GM23338 (cell line): ENCODE measurements at regions not wholly inside any gene's neighbourhood (a gene's known extent, or its start where the extent isn't known, plus 50 kb on each side); places are given as distances from the start of the nearest gene placed in this dataset.

Source experiments
- ATAC-seq: fragments of 200-7000 bp; cut with Tn5 transposase; 3 replicates; pipeline ENCODE4 v1.9.1; 2020
- DNase-seq: peaks from one replicate; pipeline ENCODE4 v3.0.0-alpha.2; 2015; ENCODE audit warnings: low spot score
- H2AFZ ChIP-seq: fragments of 200-600 bp; sonication (generic); 2 replicates; pipeline ENCODE4 v1.8.0; 2016; ENCODE audit warnings: antibody characterized with exemption, mild to moderate bottlenecking, moderate library complexity
- H3F3A ChIP-seq: fragments of 200-600 bp; sonication (generic); replicated peaks from 2 replicates; pipeline ENCODE4 v1.8.0; 2017; ENCODE audit warnings: antibody characterized with exemption, mixed run types, low read depth
- H3K27ac ChIP-seq: fragments of 200-600 bp; sonication (generic); 2 replicates; pipeline ENCODE4 v1.6.1; 2016; ENCODE audit warnings: low read depth
- H3K27me3 ChIP-seq: fragments of 200-600 bp; sonication (generic); 2 replicates; pipeline ENCODE4 v1.8.0; 2016; ENCODE audit warnings: mild to moderate bottlenecking, mixed run types, moderate library complexity; ENCODE audit not compliant: insufficient read depth
- H3K36me3 ChIP-seq: fragments of 200-600 bp; sonication (generic); 2 replicates; pipeline ENCODE4 v1.8.0; 2016; ENCODE audit warnings: mild to moderate bottlenecking; ENCODE audit not compliant: insufficient read depth
- H3K4me1 ChIP-seq: fragments of 200-600 bp; sonication (generic); 2 replicates; pipeline ENCODE4 v1.8.0; 2016; ENCODE audit warnings: mild to moderate bottlenecking, moderate library complexity; ENCODE audit not compliant: insufficient read depth
- H3K4me2 ChIP-seq: fragments of 200-600 bp; sonication (generic); 2 replicates; pipeline ENCODE4 v1.7.1; 2017; ENCODE audit warnings: mixed run types
- H3K4me3 ChIP-seq: fragments of 200-600 bp; sonication (generic); 2 replicates; pipeline ENCODE4 v1.6.1; 2016; ENCODE audit warnings: mixed run types
- H3K79me2 ChIP-seq: fragments of 200-600 bp; sonication (generic); replicated peaks from 2 replicates; pipeline ENCODE4 v1.8.0; 2017; ENCODE audit warnings: mild to moderate bottlenecking; ENCODE audit not compliant: insufficient read depth
- H3K9me2 ChIP-seq: fragments of 200-600 bp; sonication (generic); 2 replicates; pipeline ENCODE4 v1.8.0; 2017; ENCODE audit not compliant: insufficient read depth
- H4K20me1 ChIP-seq: fragments of 200-600 bp; sonication (generic); replicated peaks from 2 replicates; pipeline ENCODE4 v1.8.0; 2017; ENCODE audit warnings: mild to moderate bottlenecking; ENCODE audit not compliant: insufficient read depth
- H3K27ac Mint-ChIP-seq: 2 replicates; pipeline ENCODE4 v1.8.0; 2020; ENCODE audit warnings: inconsistent platforms, mild to moderate bottlenecking, moderate library complexity, mixed read lengths
- H3K27me3 Mint-ChIP-seq: 3 replicates; pipeline ENCODE4 v1.8.0; 2022; ENCODE audit warnings: low read depth, mild to moderate bottlenecking, moderate library complexity, mixed read lengths, inconsistent platforms; ENCODE audit not compliant: insufficient read depth, poor library complexity
- H3K36me3 Mint-ChIP-seq: 3 replicates; pipeline ENCODE4 v1.8.0; 2021; ENCODE audit warnings: low read depth, mild to moderate bottlenecking, inconsistent platforms, moderate library complexity, mixed read lengths
- H3K4me1 Mint-ChIP-seq: 3 replicates; pipeline ENCODE4 v1.8.0; 2020; ENCODE audit warnings: mild to moderate bottlenecking, inconsistent platforms, mixed read lengths
- H3K4me3 Mint-ChIP-seq: 3 replicates; pipeline ENCODE4 v1.8.0; 2021; ENCODE audit warnings: moderate library complexity, mild to moderate bottlenecking, inconsistent platforms, mixed read lengths
- H3K9me3 Mint-ChIP-seq: 3 replicates; pipeline ENCODE4 v1.8.0; 2020; ENCODE audit warnings: moderate library complexity, mild to moderate bottlenecking, inconsistent platforms, mixed read lengths
- CREB1 ChIP-seq: fragments of 250-450 bp; sonication (Bioruptor Pico); IDR thresholded peaks from 2 replicates; pipeline ENCODE4 v1.5.0; 2020; ENCODE audit warnings: low read depth, mild to moderate bottlenecking, moderate library complexity
- CTCF ChIP-seq, 2 experiments: fragments of 200-600 bp in 1 of 2; sonication (generic) in 1 of 2; conservative IDR thresholded peaks; 2 replicates each; pipeline versions ENCODE4 v1.5.1 to v1.6.1; 2016 to 2017; ENCODE audit warnings: antibody characterized with exemption in 2 of 2, low read depth in 2 of 2, mild to moderate bottlenecking in 2 of 2, moderate library complexity in 1 of 2
- ETS1 ChIP-seq: IDR thresholded peaks from 2 replicates; pipeline ENCODE4 v1.6.1; 2016; ENCODE audit warnings: antibody characterized with exemption
- EZH2 ChIP-seq: fragments of 200-600 bp; sonication (generic); IDR thresholded peaks from one replicate; pipeline ENCODE4 v1.8.0; 2017; ENCODE audit warnings: antibody characterized with exemption, mild to moderate bottlenecking, low read depth; ENCODE audit not compliant: unreplicated experiment
- EZH2phosphoT487 ChIP-seq: fragments of 200-600 bp; sonication (generic); IDR thresholded peaks from one replicate; pipeline ENCODE4 v1.8.1; 2018; ENCODE audit warnings: antibody characterized with exemption; ENCODE audit not compliant: unreplicated experiment
- JUNB ChIP-seq: IDR thresholded peaks from one replicate; pipeline ENCODE4 v1.6.1; 2016; ENCODE audit warnings: antibody characterized with exemption; ENCODE audit not compliant: unreplicated experiment
- NANOG ChIP-seq: IDR thresholded peaks from 2 replicates; pipeline ENCODE4 v1.6.1; 2016; ENCODE audit warnings: antibody characterized with exemption, borderline replicate concordance
- POLR2AphosphoS5 ChIP-seq: IDR thresholded peaks from 2 replicates; pipeline ENCODE4 v1.6.1; 2016; ENCODE audit warnings: antibody characterized with exemption, low read depth
- STAT1 ChIP-seq: IDR thresholded peaks from one replicate; pipeline ENCODE4 v1.6.1; 2016; ENCODE audit warnings: antibody characterized with exemption; ENCODE audit not compliant: unreplicated experiment
- ZNF114 ChIP-seq: fragments of 250-450 bp; sonication (Bioruptor Pico); IDR thresholded peaks from 2 replicates; pipeline ENCODE4 v1.5.0; 2020; ENCODE audit warnings: mild to moderate bottlenecking, moderate library complexity
- ZNF331 ChIP-seq: fragments of 250-450 bp; sonication (Bioruptor Pico); IDR thresholded peaks from 2 replicates; pipeline ENCODE4 v1.5.0; 2020; ENCODE audit warnings: low read depth, mild to moderate bottlenecking, moderate library complexity
- TF ChIP-seq, protein P1 (sequence below): fragments of 250-450 bp; sonication (Bioruptor Pico); IDR thresholded peaks from 2 replicates; pipeline ENCODE4 v1.5.0; 2020; ENCODE audit warnings: mild to moderate bottlenecking, moderate library complexity
- TF ChIP-seq, protein P2 (sequence below): IDR thresholded peaks from one replicate; pipeline ENCODE4 v1.6.1; 2018; ENCODE audit warnings: antibody characterized with exemption; ENCODE audit not compliant: unreplicated experiment

DNA sequence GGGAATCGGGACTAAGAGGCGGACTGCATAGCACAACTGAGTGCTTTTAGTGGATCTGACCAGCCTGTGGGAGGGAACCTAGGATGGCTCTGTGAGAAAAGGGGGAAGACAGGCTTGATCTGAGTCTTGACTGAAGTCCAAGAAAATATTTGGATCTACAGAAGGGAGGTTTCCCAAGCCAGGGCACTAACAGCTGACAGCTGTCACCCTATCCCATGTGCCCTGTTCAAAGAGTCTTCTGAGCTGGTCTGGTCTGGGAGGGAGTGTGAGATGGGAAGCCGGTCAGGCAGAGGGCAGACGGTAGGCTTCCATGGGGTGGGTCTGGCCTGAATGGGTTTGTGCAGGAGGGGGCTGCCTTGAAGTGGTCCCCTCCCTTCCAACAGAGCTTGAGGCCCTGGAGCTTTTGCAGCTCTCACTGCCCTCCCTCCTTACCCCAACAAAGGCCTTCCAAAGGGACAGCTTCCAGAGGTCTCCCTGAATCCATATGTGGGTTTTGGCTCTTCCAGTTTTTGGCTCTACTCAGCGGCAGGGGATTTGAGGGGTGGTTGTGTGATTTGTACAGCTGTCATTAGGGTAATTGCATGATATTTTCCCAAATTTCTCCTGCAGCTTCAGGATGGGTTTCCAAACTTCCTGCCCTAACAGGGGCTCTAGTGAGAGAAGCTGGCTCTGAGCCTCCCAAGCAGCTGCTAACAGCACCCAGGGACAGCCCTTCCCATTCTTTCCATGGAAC, 643.7 kb downstream of the BCOR start:
- Mint-ChIP-seq H3K27ac (no peak overlapping the region), H3K27me3 (peaks cover 2% of the 10 kb centered on the region), H3K9me3 (peaks cover 7% of the 10 kb centered on the region; the same call in 1 of the 3 replicates), H3K36me3 (no peaks in the 10 kb centered on the region; the same call in 1 of the 3 replicates), H3K4me1 (peaks cover 3% of the 10 kb centered on the region; the same call in 1 of the 3 replicates), H3K4me3 (no peak overlapping the region)
- Histone ChIP-seq H3K4me2 (no peak overlapping the region), H3K4me1 (no peaks in the 10 kb centered on the region), H3K27me3 (no peaks in the 10 kb centered on the region), H4K20me1 (no peaks in the 10 kb centered on the region), H3K79me2 (no peaks in the 10 kb centered on the region), H3K4me3 (no peak overlapping the region), H3F3A (no peaks in the 10 kb centered on the region), H3K9me2 (no peaks in the 10 kb centered on the region), H3K36me3 (no peaks in the 10 kb centered on the region), H2AFZ (no peak overlapping the region), H3K27ac (no peak overlapping the region)
- ATAC-seq: no peak
- TF ChIP-seq NANOG (no peak), EZH2 (no peak), POLR2AphosphoS5 (no peak), STAT1 (no peak), ETS1 (no peak), JUNB (no peak), EZH2phosphoT487 (no peak), ZNF331 (CRISPR knock-in tag) (no peak), ZNF114 (CRISPR knock-in tag) (no peak), CREB1 (no peak), CTCF (conservative IDR thresholded peaks at IDR 0.05; ENCODE audit: low read depth in 2 of 2) (no peak)
- TF ChIP-seq, protein P1, sequence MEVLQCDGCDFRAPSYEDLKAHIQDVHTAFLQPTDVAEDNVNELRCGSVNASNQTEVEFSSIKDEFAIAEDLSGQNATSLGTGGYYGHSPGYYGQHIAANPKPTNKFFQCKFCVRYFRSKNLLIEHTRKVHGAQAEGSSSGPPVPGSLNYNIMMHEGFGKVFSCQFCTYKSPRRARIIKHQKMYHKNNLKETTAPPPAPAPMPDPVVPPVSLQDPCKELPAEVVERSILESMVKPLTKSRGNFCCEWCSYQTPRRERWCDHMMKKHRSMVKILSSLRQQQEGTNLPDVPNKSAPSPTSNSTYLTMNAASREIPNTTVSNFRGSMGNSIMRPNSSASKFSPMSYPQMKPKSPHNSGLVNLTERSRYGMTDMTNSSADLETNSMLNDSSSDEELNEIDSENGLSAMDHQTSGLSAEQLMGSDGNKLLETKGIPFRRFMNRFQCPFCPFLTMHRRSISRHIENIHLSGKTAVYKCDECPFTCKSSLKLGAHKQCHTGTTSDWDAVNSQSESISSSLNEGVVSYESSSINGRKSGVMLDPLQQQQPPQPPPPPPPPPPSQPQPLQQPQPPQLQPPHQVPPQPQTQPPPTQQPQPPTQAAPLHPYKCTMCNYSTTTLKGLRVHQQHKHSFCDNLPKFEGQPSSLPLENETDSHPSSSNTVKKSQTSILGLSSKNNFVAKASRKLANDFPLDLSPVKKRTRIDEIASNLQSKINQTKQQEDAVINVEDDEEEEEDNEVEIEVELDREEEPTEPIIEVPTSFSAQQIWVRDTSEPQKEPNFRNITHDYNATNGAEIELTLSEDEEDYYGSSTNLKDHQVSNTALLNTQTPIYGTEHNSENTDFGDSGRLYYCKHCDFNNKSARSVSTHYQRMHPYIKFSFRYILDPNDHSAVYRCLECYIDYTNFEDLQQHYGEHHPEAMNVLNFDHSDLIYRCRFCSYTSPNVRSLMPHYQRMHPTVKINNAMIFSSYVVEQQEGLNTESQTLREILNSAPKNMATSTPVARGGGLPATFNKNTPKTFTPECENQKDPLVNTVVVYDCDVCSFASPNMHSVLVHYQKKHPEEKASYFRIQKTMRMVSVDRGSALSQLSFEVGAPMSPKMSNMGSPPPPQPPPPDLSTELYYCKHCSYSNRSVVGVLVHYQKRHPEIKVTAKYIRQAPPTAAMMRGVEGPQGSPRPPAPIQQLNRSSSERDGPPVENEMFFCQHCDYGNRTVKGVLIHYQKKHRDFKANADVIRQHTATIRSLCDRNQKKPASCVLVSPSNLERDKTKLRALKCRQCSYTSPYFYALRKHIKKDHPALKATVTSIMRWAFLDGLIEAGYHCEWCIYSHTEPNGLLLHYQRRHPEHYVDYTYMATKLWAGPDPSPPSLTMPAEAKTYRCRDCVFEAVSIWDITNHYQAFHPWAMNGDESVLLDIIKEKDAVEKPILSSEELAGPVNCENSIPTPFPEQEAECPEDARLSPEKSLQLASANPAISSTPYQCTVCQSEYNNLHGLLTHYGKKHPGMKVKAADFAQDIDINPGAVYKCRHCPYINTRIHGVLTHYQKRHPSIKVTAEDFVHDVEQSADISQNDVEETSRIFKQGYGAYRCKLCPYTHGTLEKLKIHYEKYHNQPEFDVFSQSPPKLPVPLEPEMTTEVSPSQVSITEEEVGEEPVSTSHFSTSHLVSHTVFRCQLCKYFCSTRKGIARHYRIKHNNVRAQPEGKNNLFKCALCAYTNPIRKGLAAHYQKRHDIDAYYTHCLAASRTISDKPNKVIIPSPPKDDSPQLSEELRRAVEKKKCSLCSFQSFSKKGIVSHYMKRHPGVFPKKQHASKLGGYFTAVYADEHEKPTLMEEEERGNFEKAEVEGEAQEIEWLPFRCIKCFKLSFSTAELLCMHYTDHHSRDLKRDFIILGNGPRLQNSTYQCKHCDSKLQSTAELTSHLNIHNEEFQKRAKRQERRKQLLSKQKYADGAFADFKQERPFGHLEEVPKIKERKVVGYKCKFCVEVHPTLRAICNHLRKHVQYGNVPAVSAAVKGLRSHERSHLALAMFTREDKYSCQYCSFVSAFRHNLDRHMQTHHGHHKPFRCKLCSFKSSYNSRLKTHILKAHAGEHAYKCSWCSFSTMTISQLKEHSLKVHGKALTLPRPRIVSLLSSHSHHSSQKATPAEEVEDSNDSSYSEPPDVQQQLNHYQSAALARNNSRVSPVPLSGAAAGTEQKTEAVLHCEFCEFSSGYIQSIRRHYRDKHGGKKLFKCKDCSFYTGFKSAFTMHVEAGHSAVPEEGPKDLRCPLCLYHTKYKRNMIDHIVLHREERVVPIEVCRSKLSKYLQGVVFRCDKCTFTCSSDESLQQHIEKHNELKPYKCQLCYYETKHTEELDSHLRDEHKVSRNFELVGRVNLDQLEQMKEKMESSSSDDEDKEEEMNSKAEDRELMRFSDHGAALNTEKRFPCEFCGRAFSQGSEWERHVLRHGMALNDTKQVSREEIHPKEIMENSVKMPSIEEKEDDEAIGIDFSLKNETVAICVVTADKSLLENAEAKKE: no peak
- TF ChIP-seq, protein P2, sequence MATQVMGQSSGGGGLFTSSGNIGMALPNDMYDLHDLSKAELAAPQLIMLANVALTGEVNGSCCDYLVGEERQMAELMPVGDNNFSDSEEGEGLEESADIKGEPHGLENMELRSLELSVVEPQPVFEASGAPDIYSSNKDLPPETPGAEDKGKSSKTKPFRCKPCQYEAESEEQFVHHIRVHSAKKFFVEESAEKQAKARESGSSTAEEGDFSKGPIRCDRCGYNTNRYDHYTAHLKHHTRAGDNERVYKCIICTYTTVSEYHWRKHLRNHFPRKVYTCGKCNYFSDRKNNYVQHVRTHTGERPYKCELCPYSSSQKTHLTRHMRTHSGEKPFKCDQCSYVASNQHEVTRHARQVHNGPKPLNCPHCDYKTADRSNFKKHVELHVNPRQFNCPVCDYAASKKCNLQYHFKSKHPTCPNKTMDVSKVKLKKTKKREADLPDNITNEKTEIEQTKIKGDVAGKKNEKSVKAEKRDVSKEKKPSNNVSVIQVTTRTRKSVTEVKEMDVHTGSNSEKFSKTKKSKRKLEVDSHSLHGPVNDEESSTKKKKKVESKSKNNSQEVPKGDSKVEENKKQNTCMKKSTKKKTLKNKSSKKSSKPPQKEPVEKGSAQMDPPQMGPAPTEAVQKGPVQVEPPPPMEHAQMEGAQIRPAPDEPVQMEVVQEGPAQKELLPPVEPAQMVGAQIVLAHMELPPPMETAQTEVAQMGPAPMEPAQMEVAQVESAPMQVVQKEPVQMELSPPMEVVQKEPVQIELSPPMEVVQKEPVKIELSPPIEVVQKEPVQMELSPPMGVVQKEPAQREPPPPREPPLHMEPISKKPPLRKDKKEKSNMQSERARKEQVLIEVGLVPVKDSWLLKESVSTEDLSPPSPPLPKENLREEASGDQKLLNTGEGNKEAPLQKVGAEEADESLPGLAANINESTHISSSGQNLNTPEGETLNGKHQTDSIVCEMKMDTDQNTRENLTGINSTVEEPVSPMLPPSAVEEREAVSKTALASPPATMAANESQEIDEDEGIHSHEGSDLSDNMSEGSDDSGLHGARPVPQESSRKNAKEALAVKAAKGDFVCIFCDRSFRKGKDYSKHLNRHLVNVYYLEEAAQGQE: no peak
- DNase-seq: no peak
